ENCODE measurements at regions not wholly inside any gene's neighbourhood (a gene's known extent, or its start where the extent isn't known, plus 50 kb on each side); places are given as distances from the start of the nearest gene placed in this dataset.

GRCh38 chr5:107272954-107273353 lies 397.8 kb downstream of the EFNA5 start:
- Histone ChIP-seq H3K9me2 (replicated peaks; ENCODE audit: insufficient read depth) (no peaks in the 10 kb centered on the region), H3K4me1 (ENCODE audit: insufficient read depth) (no peaks in the 10 kb centered on the region), H3K27ac (no peak overlapping the region), H3K4me3 (no peak overlapping the region), H3K36me3 (replicated peaks; ENCODE audit: insufficient read depth, low read depth) (no peaks in the 10 kb centered on the region), H3K79me2 (no peaks in the 10 kb centered on the region), H3K4me2 (no peak overlapping the region), H3K27me3 (no peaks in the 10 kb centered on the region), H3K9me3 (ENCODE audit: low read depth) (no peaks in the 10 kb centered on the region), H2AFZ (no peak overlapping the region), H4K20me1 (ENCODE audit: insufficient read depth, poor library complexity, severe bottlenecking) (no peaks in the 10 kb centered on the region)
- TF ChIP-seq EZH2phosphoT487 (IDR thresholded peaks at IDR 0.05; ENCODE audit: low read depth, severe bottlenecking, unreplicated experiment) (no peak), CTCF (IDR thresholded peaks at IDR 0.05; ENCODE audit: poor library complexity) (no peak), EZH2 (IDR thresholded peaks at IDR 0.05; ENCODE audit: borderline replicate concordance) (no peak)
- no peak for DNase-seq (ENCODE audit: low spot score)
- 82% methylated on average over 4 of the region's 4 CpGs for whole genome bisulfite sequencing (ENCODE audit: low lambda C conversion rate, missing lambda C conversion rate)

- Histone ChIP-seq H3K27me3 (no peaks in the 10 kb centered on the region), H3K36me3 (replicated peaks; ENCODE audit: insufficient read depth, low read depth) (no peaks in the 10 kb centered on the region), H3K9me2 (replicated peaks; ENCODE audit: insufficient read depth) (no peaks in the 10 kb centered on the region), H3K79me2 (no peaks in the 10 kb centered on the region), H3K4me3 (no peak overlapping the region), H4K20me1 (ENCODE audit: insufficient read depth, poor library complexity, severe bottlenecking) (no peaks in the 10 kb centered on the region), H3K9me3 (ENCODE audit: low read depth) (no peaks in the 10 kb centered on the region), H3K27ac (no peak overlapping the region), H2AFZ (no peak overlapping the region), H3K4me1 (ENCODE audit: insufficient read depth) (no peaks in the 10 kb centered on the region), H3K4me2 (no peak overlapping the region)
- TF ChIP-seq CTCF (IDR thresholded peaks at IDR 0.05; ENCODE audit: poor library complexity), result no peak
- TF ChIP-seq EZH2phosphoT487 (IDR thresholded peaks at IDR 0.05; ENCODE audit: low read depth, severe bottlenecking, unreplicated experiment), result no peak
- TF ChIP-seq EZH2 (IDR thresholded peaks at IDR 0.05; ENCODE audit: borderline replicate concordance), result no peak
- no peak for DNase-seq (ENCODE audit: low spot score)
- WGBS (ENCODE audit: low lambda C conversion rate, missing lambda C conversion rate), result 77% methylated on average over 3 of the region's 3 CpGs
Observed at GRCh38 chr5:107272509-107272908, 398.2 kb downstream of the EFNA5 start.

- H3K4me1 ChIP-seq (ENCODE audit: insufficient read depth), result no peaks in the 10 kb centered on the region
- H3K27ac ChIP-seq, result no peak overlapping the region
- H3K27me3 ChIP-seq, result no peaks in the 10 kb centered on the region
- no peak for DNase-seq (ENCODE audit: low spot score)
- H3K79me2 ChIP-seq, result no peaks in the 10 kb centered on the region
- no peak for TF ChIP-seq EZH2 (IDR thresholded peaks at IDR 0.05; ENCODE audit: borderline replicate concordance)
- TF ChIP-seq CTCF (IDR thresholded peaks at IDR 0.05; ENCODE audit: poor library complexity), result no peak
- TF ChIP-seq EZH2phosphoT487 (IDR thresholded peaks at IDR 0.05; ENCODE audit: low read depth, severe bottlenecking, unreplicated experiment), result no peak
- H3K9me3 ChIP-seq (ENCODE audit: low read depth), result no peaks in the 10 kb centered on the region
- no peaks in the 10 kb centered on the region for H3K36me3 ChIP-seq (replicated peaks; ENCODE audit: insufficient read depth, low read depth)
- WGBS (ENCODE audit: low lambda C conversion rate, missing lambda C conversion rate), result 82% methylated on average over 1 of the region's 1 CpG
- H2AFZ ChIP-seq, result no peak overlapping the region
- H3K4me3 ChIP-seq, result no peak overlapping the region
- no peaks in the 10 kb centered on the region for H4K20me1 ChIP-seq (ENCODE audit: insufficient read depth, poor library complexity, severe bottlenecking)
- peak overlapping the region; percentile 22 for H3K4me2 ChIP-seq
- no peaks in the 10 kb centered on the region for H3K9me2 ChIP-seq (replicated peaks; ENCODE audit: insufficient read depth)
Observed at GRCh38 chr5:107271682-107272350, 398.9 kb downstream of the EFNA5 start.
